ENCODE measurements at regions not wholly inside any gene's neighbourhood (a gene's known extent, or its start where the extent isn't known, plus 50 kb on each side); places are given as distances from the start of the nearest gene placed in this dataset.

- no peaks in the 10 kb centered on the region for H3K27me3 ChIP-seq (ENCODE audit: insufficient read depth, low read depth, low read length)
- no peaks in the 10 kb centered on the region for H4K20me1 ChIP-seq (ENCODE audit: insufficient read depth)
- H3K27ac ChIP-seq (ENCODE audit: low read length), result no peak overlapping the region
- H3F3A ChIP-seq (ENCODE audit: insufficient read depth, low read length, poor library complexity, severe bottlenecking), result no peaks in the 10 kb centered on the region
- H3K4me3 ChIP-seq (ENCODE audit: low read length), result no peak overlapping the region
- H3K79me2 ChIP-seq (replicated peaks; ENCODE audit: insufficient read depth, low read length), result no peaks in the 10 kb centered on the region
- H2AFZ ChIP-seq (ENCODE audit: low read depth, low read length), result no peak overlapping the region
- H3K9ac ChIP-seq (ENCODE audit: low read length), result no peak overlapping the region
- no peaks in the 10 kb centered on the region for H3K9me2 ChIP-seq (ENCODE audit: insufficient read depth, low read length)
- no peaks in the 10 kb centered on the region for H3K36me3 ChIP-seq (ENCODE audit: insufficient read depth, low read length)
- H3K4me2 ChIP-seq (ENCODE audit: low read length), result no peak overlapping the region
- H3K9me3 ChIP-seq (ENCODE audit: low read length), result no peaks in the 10 kb centered on the region
- TF ChIP-seq SMC3 (conservative IDR thresholded peaks at IDR 0.05; ENCODE audit: poor library complexity) (no peak), EZH2 (IDR thresholded peaks at IDR 0.05; ENCODE audit: borderline replicate concordance, insufficient read depth, low read length, poor library complexity, severe bottlenecking) (no peak), EP300 (conservative IDR thresholded peaks at IDR 0.05; ENCODE audit: poor library complexity, severe bottlenecking) (no peak), MXI1 (conservative IDR thresholded peaks at IDR 0.05; ENCODE audit: poor library complexity, severe bottlenecking) (no peak), REST (IDR thresholded peaks at IDR 0.05; ENCODE audit: borderline replicate concordance) (no peak), CTCF (IDR thresholded peaks at IDR 0.05; ENCODE audit: poor library complexity, severe bottlenecking) (no peak), TAF1 (IDR thresholded peaks at IDR 0.05; ENCODE audit: low read depth) (no peak), RAD21 (conservative IDR thresholded peaks at IDR 0.05) (no peak), POLR2AphosphoS5 (IDR thresholded peaks at IDR 0.05) (no peak)
These were observed 319.1 kb upstream of the NFE2L3 start for GRCh38 chr7:25832929-25833328.

- Histone ChIP-seq H3K4me3 (ENCODE audit: low read length) (no peak overlapping the region), H3K9me2 (ENCODE audit: insufficient read depth, low read length) (no peaks in the 10 kb centered on the region), H3K36me3 (ENCODE audit: insufficient read depth, low read length) (no peaks in the 10 kb centered on the region), H3K27me3 (ENCODE audit: insufficient read depth, low read depth, low read length) (no peaks in the 10 kb centered on the region), H3K9ac (ENCODE audit: low read length) (no peak overlapping the region), H3K9me3 (ENCODE audit: low read length) (no peaks in the 10 kb centered on the region), H3F3A (ENCODE audit: insufficient read depth, low read length, poor library complexity, severe bottlenecking) (no peaks in the 10 kb centered on the region), H3K79me2 (replicated peaks; ENCODE audit: insufficient read depth, low read length) (no peaks in the 10 kb centered on the region), H3K27ac (ENCODE audit: low read length) (no peak overlapping the region), H2AFZ (ENCODE audit: low read depth, low read length) (no peak overlapping the region), H4K20me1 (ENCODE audit: insufficient read depth) (no peaks in the 10 kb centered on the region), H3K4me2 (ENCODE audit: low read length) (no peak overlapping the region)
- TF ChIP-seq EZH2 (IDR thresholded peaks at IDR 0.05; ENCODE audit: borderline replicate concordance, insufficient read depth, low read length, poor library complexity, severe bottlenecking) (no peak), CTCF (IDR thresholded peaks at IDR 0.05; ENCODE audit: poor library complexity, severe bottlenecking) (no peak), MXI1 (conservative IDR thresholded peaks at IDR 0.05; ENCODE audit: poor library complexity, severe bottlenecking) (no peak), POLR2AphosphoS5 (IDR thresholded peaks at IDR 0.05) (no peak), RAD21 (conservative IDR thresholded peaks at IDR 0.05) (no peak), EP300 (conservative IDR thresholded peaks at IDR 0.05; ENCODE audit: poor library complexity, severe bottlenecking) (no peak), SMC3 (conservative IDR thresholded peaks at IDR 0.05; ENCODE audit: poor library complexity) (no peak), TAF1 (IDR thresholded peaks at IDR 0.05; ENCODE audit: low read depth) (no peak), REST (IDR thresholded peaks at IDR 0.05; ENCODE audit: borderline replicate concordance) (no peak)
These were observed 317.9 kb upstream of the NFE2L3 start for GRCh38 chr7:25834050-25834449.

Data from neural cell (in vitro differentiated cells).